Stimulated activated CD8-positive, alpha-beta memory T cell treated with anti-CD3 and anti-CD28 coated beads, Interleukin-15, amount 100 ng/mL, for 24 hours (primary cell): ENCODE measurements at regions not wholly inside any gene's neighbourhood (a gene's known extent, or its start where the extent isn't known, plus 50 kb on each side); places are given as distances from the start of the nearest gene placed in this dataset.
"Not testable (repeated sequence)": the region's sequence is repeated elsewhere in the genome, so short reads cannot be mapped to it uniquely, and the experiment has no call there.

Source experiments
- DNase-seq: peaks from one replicate; pipeline ENCODE4 v3.0.0-alpha.2; 2020; ENCODE audit warnings: low read depth

DNA sequence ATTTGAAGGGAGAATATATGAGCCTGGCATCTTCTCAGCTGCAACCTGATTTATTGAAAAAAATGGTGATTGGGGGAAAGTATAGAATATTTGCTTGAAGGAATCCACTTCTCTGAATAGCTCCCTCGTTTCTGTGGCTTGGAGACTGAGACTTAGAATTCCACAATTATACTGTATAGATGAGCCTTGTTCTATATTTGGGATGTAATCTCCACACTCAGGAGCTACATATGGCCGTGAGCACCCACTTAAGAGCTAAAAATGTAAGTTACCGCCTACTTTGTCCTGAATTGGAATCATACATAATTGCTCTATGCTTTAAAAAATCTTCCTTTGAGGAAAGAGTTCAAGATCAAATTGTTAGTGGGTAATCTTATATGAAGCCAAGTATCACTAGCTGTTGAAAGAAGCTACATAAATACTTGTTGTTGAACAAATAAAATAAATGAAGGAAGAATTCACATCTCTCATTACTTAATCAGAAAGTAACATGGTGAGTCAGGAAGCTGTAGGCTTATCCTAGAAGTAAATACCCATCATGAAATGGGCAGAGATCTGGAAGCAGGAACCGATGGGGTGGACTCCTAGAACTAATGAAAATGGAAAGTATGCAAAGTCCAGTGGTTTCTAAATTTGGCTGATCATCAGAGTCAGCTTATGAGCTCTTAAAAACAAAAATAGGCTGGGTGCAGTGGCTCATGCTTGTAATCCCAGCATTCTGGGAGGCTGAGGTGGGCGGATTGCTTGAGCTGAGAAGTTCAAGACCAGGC is 254.3 kb downstream of the SOX4 start:
- DNase-seq, result no peak

- no peak for DNase-seq
These were observed 257.1 kb downstream of the SOX4 start for GRCh38 chr6:21850691-21851090.

DNA sequence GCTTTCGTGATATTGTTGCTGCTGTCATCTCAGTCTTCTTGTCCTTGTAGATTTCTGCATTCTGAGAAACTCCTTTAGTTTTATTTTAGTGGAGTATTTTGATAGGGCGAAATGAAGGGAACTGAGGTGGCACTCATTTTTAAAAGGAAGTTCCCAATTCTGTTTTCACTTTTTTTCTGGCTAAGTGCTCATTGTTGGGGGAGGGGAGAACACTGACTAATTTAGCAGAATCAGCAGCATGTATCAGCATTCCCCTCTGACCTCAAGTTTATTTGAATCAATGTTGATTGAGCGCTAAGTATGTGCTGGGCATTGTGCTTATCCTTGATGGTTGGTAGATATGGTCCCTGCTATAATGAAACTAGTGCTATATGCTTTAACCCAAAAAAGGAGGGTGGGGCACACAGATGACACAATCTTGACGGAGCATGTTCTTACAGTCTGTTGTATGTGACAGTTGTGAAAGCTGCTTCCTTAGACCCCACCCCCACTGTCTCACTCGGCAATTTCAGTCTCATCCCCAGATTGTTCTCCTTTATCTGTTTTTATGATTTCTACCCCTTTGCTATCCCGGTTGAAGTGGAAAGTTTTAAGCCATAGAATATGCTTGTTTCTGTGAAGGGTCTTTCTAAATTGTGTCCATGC is 262.4 kb downstream of the SOX4 start:
- no peak for DNase-seq

- DNase-seq, result no peak
These were observed 262.9 kb downstream of the SOX4 start for GRCh38 chr6:21856456-21856825.

- no peak for DNase-seq
These were observed 263.3 kb downstream of the SOX4 start for GRCh38 chr6:21856844-21857243.

DNA sequence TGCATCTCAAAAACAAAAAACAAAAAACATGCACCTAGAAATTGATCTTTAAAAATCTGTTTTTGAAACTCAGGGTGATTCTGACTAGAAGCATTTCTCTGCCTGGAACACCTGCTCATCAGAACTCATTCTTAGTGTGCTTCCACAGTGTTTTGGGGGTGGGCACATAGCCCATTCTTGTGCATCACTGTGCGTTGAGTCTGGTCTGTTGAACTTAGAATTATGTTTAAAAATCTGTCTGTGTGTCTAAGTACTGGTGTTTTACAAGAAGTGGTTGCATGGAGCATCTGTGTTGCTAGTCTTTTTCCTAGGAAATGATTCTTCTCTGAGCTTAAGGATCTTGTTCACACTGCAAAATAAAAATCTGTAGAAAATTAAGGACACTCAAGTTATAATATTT is 264.5 kb downstream of the SOX4 start:
- no peak for DNase-seq

- DNase-seq, result no peak
These were observed 265.7 kb downstream of the SOX4 start for GRCh38 chr6:21859193-21859735.

DNA sequence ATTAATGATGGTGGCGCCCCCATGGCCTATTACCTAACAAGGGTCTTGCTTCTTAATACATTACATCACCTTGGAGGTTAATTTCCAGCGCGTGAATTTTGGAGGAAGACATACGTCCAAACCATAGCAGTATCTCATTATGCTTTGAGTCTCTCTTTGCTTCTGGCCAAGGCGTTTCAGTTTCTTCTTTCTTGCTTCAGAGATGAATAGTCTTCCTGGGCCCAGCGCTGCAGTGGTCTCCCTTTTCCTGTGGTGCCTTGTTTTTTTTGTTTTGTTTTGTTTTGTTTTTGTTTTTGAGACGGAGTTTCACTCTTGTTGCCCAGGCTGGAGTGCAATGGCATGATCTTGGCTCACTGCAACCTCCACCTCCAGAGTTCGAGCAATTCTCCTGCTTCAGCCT is 268.4 kb downstream of the SOX4 start:
- DNase-seq, result no peak

GRCh38 chr6:21864206-21864605 is 270.7 kb downstream of the SOX4 start:
- no peak for DNase-seq

DNA sequence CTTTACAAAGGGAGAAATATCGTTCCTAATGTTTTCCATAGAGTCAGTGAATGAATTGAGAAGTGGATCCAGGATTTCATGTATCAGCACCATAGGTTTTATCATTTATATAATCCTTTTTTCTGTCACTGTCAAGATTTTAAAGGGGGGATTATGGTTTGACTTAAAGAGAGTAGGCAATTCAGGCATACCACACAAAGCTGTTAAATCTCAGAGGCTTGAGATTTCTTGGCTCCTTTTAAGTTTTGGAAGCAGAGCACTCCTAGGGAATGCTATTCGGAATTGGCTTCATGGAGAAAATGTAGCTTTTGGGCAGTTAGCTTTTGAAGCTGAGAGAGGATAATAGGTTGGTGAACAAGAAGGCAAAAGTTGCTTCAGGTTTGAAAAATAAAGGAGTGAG is 274.7 kb downstream of the SOX4 start:
- no peak for DNase-seq

DNA sequence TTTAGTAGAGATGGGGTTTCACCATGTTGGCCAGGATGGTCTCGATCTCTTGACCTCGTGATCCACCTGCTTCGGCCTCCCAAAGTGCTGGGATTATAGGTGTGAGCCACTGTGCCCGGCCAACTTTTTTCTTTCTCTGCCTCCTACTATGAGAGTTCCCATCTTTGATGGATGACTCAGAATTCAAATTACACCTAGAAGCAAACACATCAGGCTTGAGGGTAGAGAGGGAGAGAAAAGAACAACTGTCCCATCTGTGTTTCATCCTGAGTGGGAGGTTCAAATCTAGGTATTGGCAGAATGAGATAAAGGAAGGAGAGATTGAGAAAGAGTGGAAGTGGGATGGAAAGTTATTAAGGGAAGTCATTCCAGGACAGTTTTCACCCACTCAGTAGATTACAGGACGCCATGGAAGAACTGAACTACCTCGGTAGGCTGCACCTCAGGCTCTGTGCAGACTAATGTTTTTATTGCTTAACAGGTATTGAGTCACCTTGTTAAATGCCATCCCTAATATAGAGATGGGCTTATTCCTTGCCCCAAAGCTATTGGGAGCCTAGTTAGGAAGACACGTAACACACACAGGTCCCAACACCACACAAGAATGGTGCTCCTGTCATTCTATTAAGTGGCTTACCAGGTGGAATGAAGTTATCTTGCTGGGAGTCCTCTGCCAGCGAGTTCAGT is 275.7 kb downstream of the SOX4 start:
- no peak for DNase-seq

GRCh38 chr6:21870076-21870730 is 276.7 kb downstream of the SOX4 start:
- no peak for DNase-seq

DNA sequence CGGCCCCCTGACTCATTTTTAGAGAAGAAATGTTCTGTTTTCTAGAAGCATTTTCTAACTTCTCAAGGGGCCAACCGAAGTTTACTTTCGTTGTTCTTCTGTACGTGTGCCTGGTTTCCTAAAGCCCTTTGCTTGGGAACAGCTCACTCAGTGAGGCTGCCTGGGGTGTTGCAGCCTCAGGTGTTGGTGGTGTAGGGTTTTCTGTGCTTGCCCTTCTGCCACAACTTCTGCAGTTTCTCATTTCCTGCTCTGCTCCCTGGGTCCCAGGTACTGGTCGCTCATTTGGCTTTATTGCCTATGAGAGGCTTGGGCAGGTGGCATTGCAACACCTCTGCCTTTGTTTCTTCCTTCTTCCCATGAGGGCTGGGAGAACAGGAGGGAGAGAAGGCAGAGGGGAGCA is 278.3 kb downstream of the SOX4 start:
- DNase-seq, result no peak

DNA sequence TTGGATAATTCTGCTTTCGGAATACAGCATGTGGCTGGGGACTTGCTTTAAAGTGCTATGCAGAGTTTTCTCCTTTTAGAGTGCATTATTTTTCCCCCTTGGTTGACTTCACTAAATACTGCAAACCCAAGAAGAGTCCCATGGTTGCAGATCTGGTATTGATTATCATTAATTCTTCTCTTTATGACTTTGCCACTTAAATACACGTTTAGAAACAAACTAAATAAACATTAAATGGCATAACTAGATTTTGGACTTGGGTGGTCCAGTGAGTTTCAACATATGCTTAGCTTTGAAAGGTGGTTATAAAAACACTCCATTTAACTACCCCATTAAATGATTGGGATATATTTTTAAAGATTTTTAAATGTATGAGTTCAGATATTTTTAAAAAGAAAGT is 279.2 kb downstream of the SOX4 start:
- DNase-seq, result no peak

GRCh38 chr6:21873562-21873961 is 280.0 kb downstream of the SOX4 start:
- DNase-seq, result no peak

GRCh38 chr6:21874372-21874771 is 280.8 kb downstream of the SOX4 start:
- no peak for DNase-seq

- DNase-seq, result not testable (repeated sequence)
These were observed 283.5 kb downstream of the SOX4 start for GRCh38 chr6:21877037-21877436.

GRCh38 chr6:21880249-21880648 is 286.7 kb downstream of the SOX4 start:
- DNase-seq, result not testable (repeated sequence)

GRCh38 chr6:21881969-21882465 is 288.5 kb downstream of the SOX4 start:
- DNase-seq, result no peak

- DNase-seq, result no peak
These were observed 290.2 kb downstream of the SOX4 start for GRCh38 chr6:21883595-21884328.

DNA sequence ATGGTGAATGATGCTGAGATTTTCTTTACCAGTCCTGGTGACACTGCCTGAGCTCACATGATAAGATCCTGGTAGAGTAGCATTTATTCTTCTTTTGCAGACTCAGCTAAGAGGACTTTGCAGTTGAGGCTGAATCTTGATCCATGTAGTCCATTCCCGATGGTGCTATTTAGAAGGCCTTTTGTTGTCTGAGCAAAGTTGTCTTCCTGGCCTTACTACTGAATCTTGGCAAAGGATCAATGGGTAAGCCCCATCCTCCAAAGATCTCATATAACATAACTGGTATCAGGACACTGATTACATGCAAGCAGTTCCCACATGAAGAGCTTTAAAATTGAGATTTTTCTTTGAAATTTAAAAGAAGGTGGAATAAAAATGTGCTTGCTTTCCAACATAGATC is 291.6 kb downstream of the SOX4 start:
- DNase-seq, result no peak
